KBM-7 (cell line): ENCODE measurements at regions not wholly inside any gene's neighbourhood (a gene's known extent, or its start where the extent isn't known, plus 50 kb on each side); places are given as distances from the start of the nearest gene placed in this dataset.
"Not testable (repeated sequence)": the region's sequence is repeated elsewhere in the genome, so short reads cannot be mapped to it uniquely, and the experiment has no call there.

ENCODE experiments used
- DNase-seq: peaks from one replicate; pipeline ENCODE4 v3.0.0-alpha.2; 2015
- in situ Hi-C: fragments of 300-500 bp; cut with MboI; formaldehyde crosslinking; loops from 2 replicates; pipeline ENCODE4 v1.14.3; 2020; ENCODE audit warnings: low sequenced_read_pairs, low pct_unique_long_range_greater_than_20kb, mixed read lengths

- in situ Hi-C loops = no loop called here
- no peak for DNase-seq
These were observed 78.2 kb upstream of the SULF2 start for GRCh38 chr20:47863315-47863965.

- in situ Hi-C loops = no loop called here
These were observed 77.4 kb upstream of the SULF2 start for GRCh38 chr20:47862574-47863240.

GRCh38 chr20:47861116-47861515, 75.8 kb upstream of the SULF2 start:
- in situ Hi-C loops = no loop called here
- DNase-seq = no peak

More at GRCh38 chr20:47862574-47863240, 77.4 kb upstream of the SULF2 start:
- no peak for DNase-seq

- in situ Hi-C loops = no loop called here
- DNase-seq = no peak
These were observed 75.0 kb upstream of the SULF2 start for GRCh38 chr20:47860049-47860830.

- DNase-seq = no peak
- in situ Hi-C loops = no loop called here
These were observed 74.0 kb upstream of the SULF2 start for GRCh38 chr20:47859278-47859677.

GRCh38 chr20:47857569-47858464, 72.5 kb upstream of the SULF2 start:
- in situ Hi-C loops = no loop called here
- no peak for DNase-seq

GRCh38 chr20:47857187-47857568, 71.9 kb upstream of the SULF2 start:
- DNase-seq = no peak
- in situ Hi-C loops = no loop called here

- in situ Hi-C loops = no loop called here
- no peak for DNase-seq
These were observed 70.5 kb upstream of the SULF2 start for GRCh38 chr20:47855799-47856198.

- in situ Hi-C loops = no loop called here
- DNase-seq = peak; percentile 40
These were observed 69.5 kb upstream of the SULF2 start for GRCh38 chr20:47854687-47855212.

GRCh38 chr20:47851774-47852173, 66.5 kb upstream of the SULF2 start:
- in situ Hi-C loops = no loop called here
- DNase-seq = no peak

- no peak for DNase-seq
- in situ Hi-C loops = no loop called here
These were observed 64.9 kb upstream of the SULF2 start for GRCh38 chr20:47850146-47850545.

- DNase-seq = no peak
- in situ Hi-C loops = no loop called here
These were observed 64.3 kb upstream of the SULF2 start for GRCh38 chr20:47849596-47849995.

GRCh38 chr20:47849006-47849405, 63.7 kb upstream of the SULF2 start:
- in situ Hi-C loops = no loop called here
- no peak for DNase-seq

GRCh38 chr20:47848534-47848933, 63.3 kb upstream of the SULF2 start:
- DNase-seq, in situ Hi-C loops: not testable (repeated sequence)

- no peak for DNase-seq
- in situ Hi-C loops = no loop called here
These were observed 62.7 kb upstream of the SULF2 start for GRCh38 chr20:47847884-47848485.

- DNase-seq, in situ Hi-C loops: not testable (repeated sequence)
These were observed 61.9 kb upstream of the SULF2 start for GRCh38 chr20:47847220-47847619.

GRCh38 chr20:47846651-47847050, 61.4 kb upstream of the SULF2 start:
- DNase-seq, in situ Hi-C loops: not testable (repeated sequence)

GRCh38 chr20:47845382-47845977, 60.2 kb upstream of the SULF2 start:
- DNase-seq, in situ Hi-C loops: not testable (repeated sequence)
